OCI-LY3 (cell line): ENCODE measurements at regions not wholly inside any gene's neighbourhood (a gene's known extent, or its start where the extent isn't known, plus 50 kb on each side); places are given as distances from the start of the nearest gene placed in this dataset.

Source experiments
- CTCF ChIP-seq: fragments of 200-600, 300-600 bp; sonication (generic); IDR thresholded peaks from 2 replicates; pipeline ENCODE4 v1.5.1; 2014; ENCODE audit warnings: antibody characterized with exemption, low read length, low read depth
- EZH2phosphoT487 ChIP-seq: fragments of 200-600 bp; shearing (Covaris generic); IDR thresholded peaks from 2 replicates; pipeline ENCODE4 v1.6.1; 2018; ENCODE audit warnings: antibody characterized with exemption, mixed run types, low read depth

GRCh38 chr7:142357953-142358520 lies 100.2 kb upstream of the PRSS58 start:
- TF ChIP-seq CTCF (peak; percentile 84), EZH2phosphoT487 (no peak)
